Type B pancreatic cell (in vitro differentiated cells): ENCODE measurements at regions not wholly inside any gene's neighbourhood (a gene's known extent, or its start where the extent isn't known, plus 50 kb on each side); places are given as distances from the start of the nearest gene placed in this dataset.
"Not testable (repeated sequence)": the region's sequence is repeated elsewhere in the genome, so short reads cannot be mapped to it uniquely, and the experiment has no call there.

ENCODE experiments used
- DNase-seq: peaks from one replicate; pipeline ENCODE4 v3.0.0; 2021; ENCODE audit warnings: mixed read lengths; ENCODE audit not compliant: unreplicated experiment; ENCODE audit errors: extremely low spot score
- H3K27ac Mint-ChIP-seq: 2 replicates; pipeline ENCODE4 v1.8.0; 2021; ENCODE audit warnings: mild to moderate bottlenecking, mixed read lengths
- H3K27me3 Mint-ChIP-seq: 2 replicates; pipeline ENCODE4 v1.8.0; 2021; ENCODE audit warnings: mixed read lengths
- H3K36me3 Mint-ChIP-seq: 2 replicates; pipeline ENCODE4 v1.8.0; 2021; ENCODE audit warnings: mixed read lengths
- H3K4me1 Mint-ChIP-seq: one replicate; pipeline ENCODE4 v1.8.0; 2021; ENCODE audit warnings: mixed read lengths; ENCODE audit not compliant: unreplicated experiment
- H3K4me3 Mint-ChIP-seq: 2 replicates; pipeline ENCODE4 v1.8.0; 2021; ENCODE audit warnings: mild to moderate bottlenecking, mixed read lengths
- H3K9me3 Mint-ChIP-seq: 2 replicates; pipeline ENCODE4 v1.8.0; 2021; ENCODE audit warnings: mixed read lengths
- TF ChIP-seq, protein P1 (sequence below): fragments of 200-600 bp; sonication (generic); conservative IDR thresholded peaks from 2 replicates; pipeline ENCODE4 v1.5.0; 2021; ENCODE audit warnings: antibody characterized with exemption, mild to moderate bottlenecking

DNA sequence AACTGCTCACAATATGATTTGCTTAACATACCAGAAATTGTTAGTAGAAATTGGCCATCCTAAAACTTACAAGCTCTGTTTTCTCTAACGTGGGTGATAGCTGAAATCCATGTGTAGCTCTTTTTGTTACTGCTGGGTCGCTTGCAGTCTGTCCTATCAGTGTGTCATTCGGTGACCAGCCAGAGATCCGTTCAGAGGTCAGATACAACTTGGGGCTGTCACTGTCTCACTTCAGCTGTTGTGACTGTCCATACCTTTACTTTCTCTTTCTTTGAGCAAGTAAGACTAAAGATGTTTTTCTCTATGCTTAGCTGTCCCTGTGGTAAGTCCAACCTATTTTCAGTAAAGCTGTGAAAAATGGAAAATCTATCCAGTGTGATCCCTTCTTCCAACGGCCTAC is 282.9 kb upstream of the KCNH7 start:
- TF ChIP-seq, protein P1, sequence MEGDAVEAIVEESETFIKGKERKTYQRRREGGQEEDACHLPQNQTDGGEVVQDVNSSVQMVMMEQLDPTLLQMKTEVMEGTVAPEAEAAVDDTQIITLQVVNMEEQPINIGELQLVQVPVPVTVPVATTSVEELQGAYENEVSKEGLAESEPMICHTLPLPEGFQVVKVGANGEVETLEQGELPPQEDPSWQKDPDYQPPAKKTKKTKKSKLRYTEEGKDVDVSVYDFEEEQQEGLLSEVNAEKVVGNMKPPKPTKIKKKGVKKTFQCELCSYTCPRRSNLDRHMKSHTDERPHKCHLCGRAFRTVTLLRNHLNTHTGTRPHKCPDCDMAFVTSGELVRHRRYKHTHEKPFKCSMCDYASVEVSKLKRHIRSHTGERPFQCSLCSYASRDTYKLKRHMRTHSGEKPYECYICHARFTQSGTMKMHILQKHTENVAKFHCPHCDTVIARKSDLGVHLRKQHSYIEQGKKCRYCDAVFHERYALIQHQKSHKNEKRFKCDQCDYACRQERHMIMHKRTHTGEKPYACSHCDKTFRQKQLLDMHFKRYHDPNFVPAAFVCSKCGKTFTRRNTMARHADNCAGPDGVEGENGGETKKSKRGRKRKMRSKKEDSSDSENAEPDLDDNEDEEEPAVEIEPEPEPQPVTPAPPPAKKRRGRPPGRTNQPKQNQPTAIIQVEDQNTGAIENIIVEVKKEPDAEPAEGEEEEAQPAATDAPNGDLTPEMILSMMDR = no peak
- no peaks in the 10 kb centered on the region for H3K9me3 Mint-ChIP-seq
- no peaks in the 10 kb centered on the region for H3K27me3 Mint-ChIP-seq
- no peak overlapping the region for H3K27ac Mint-ChIP-seq
- no peak for DNase-seq
- H3K36me3 Mint-ChIP-seq = no peaks in the 10 kb centered on the region
- H3K4me3 Mint-ChIP-seq = no peak overlapping the region
- no peaks in the 10 kb centered on the region for H3K4me1 Mint-ChIP-seq

DNA sequence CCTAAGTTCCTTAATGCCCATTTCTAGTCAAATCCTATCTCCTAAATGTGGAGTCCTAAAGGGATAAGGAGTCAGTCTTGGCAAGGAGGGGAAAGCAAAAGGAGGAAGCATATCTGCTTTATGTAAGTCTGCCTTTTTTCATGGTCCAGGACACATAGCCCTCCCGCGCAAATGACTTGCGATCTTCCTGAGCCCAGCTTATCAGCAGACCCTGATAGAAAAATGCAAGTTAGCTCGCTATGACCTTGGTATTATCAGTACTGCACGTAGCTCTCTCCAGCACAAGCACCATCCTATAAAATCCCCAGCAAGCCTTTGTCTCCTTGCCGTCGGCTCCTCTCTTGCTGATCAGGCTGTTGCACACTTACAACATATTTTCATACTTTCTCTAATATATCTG is 281.4 kb upstream of the KCNH7 start:
- no peak for DNase-seq
- H3K4me1 Mint-ChIP-seq = no peaks in the 10 kb centered on the region
- no peaks in the 10 kb centered on the region for H3K9me3 Mint-ChIP-seq
- TF ChIP-seq, protein P1 = no peak
- H3K27ac Mint-ChIP-seq = no peak overlapping the region
- H3K27me3 Mint-ChIP-seq = no peaks in the 10 kb centered on the region
- H3K36me3 Mint-ChIP-seq = no peaks in the 10 kb centered on the region
- no peak overlapping the region for H3K4me3 Mint-ChIP-seq

DNA sequence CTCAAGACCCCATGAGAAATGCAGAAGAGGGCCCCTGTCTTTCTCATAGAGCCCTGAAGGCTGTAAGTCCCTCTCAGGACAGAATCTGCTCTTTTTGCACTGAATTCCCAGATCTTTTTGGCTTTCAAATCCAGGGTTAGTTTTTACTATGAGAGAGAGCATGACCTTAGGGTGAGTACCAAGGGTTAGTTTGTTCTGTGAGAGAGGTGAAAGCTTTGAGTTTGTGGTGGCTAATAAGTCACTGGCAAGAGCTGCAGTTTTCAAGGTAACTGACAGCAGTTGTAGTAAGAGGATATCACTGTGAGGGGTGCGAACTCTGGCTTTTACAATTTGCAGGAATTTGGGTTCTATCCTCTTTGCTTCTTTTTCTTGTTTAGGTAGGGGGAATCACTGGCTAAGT is 248.4 kb upstream of the KCNH7 start:
- peaks cover 5% of the 10 kb centered on the region for H3K9me3 Mint-ChIP-seq
- H3K36me3 Mint-ChIP-seq = no peaks in the 10 kb centered on the region
- no peaks in the 10 kb centered on the region for H3K27me3 Mint-ChIP-seq
- no peak for DNase-seq
- TF ChIP-seq, protein P1 = no peak
- no peaks in the 10 kb centered on the region for H3K4me1 Mint-ChIP-seq
- H3K27ac Mint-ChIP-seq = peak overlapping the region; percentile 26
- no peak overlapping the region for H3K4me3 Mint-ChIP-seq

DNA sequence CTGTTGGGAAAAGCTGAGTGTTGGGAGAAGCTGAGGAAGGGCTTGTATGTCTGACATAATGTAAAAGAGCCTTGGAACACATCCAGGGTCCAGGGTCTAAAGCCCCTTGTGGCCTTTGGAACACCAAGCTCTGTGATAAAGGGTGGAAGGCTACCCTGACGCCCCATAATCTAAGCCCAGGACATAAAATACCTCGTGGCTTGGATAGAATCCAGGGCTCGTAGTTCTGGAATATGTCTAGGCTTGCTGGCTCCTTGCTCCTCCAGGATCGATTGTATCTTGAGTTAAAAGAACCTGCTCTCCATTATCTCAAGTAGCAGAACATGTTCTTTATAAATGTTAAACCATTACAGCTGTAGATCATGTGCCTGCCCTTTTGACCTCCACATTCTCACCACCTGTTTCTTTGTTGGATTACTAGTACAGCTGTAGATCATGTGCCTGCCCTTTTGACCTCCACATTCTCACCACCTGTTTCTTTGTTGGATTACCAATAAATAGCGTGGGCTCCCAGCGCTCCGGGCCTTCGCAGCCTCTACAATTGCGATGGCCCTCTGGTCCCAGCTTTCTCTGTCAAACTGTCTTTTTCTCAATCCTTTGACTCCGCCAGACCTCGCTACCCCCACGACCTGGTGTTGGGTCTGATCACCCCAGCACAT is 246.9 kb upstream of the KCNH7 start:
- not testable (repeated sequence) for DNase-seq, H3K27ac Mint-ChIP-seq

DNA sequence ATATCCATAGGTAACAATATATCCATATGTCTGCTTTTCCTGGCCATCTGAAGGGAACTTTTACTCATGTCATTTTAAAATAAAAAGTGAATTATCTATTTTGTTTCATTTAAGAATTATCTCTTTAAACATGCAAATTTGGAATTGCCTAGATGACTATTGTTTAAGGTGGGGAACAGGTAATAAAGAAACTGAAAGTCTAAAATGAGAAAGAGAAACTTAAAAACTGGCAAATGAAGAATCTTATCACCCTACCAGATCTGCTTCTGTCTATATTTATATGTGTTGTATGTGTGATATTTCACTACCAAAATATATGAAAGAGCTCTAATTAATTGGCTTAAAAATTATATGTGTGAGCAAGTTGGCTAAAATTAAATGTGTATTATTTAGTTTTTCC is 243.2 kb upstream of the KCNH7 start:
- TF ChIP-seq, protein P1 = no peak
- DNase-seq = no peak
- Mint-ChIP-seq H3K4me1 (no peaks in the 10 kb centered on the region), H3K27ac (no peak overlapping the region), H3K36me3 (no peaks in the 10 kb centered on the region), H3K4me3 (no peak overlapping the region), H3K27me3 (no peaks in the 10 kb centered on the region), H3K9me3 (peaks cover 5% of the 10 kb centered on the region)

More for the DNA sequence above, 246.9 kb upstream of the KCNH7 start:
- H3K9me3 Mint-ChIP-seq, H3K27me3 Mint-ChIP-seq, H3K36me3 Mint-ChIP-seq, H3K4me3 Mint-ChIP-seq, H3K4me1 Mint-ChIP-seq: not testable (repeated sequence)

DNA sequence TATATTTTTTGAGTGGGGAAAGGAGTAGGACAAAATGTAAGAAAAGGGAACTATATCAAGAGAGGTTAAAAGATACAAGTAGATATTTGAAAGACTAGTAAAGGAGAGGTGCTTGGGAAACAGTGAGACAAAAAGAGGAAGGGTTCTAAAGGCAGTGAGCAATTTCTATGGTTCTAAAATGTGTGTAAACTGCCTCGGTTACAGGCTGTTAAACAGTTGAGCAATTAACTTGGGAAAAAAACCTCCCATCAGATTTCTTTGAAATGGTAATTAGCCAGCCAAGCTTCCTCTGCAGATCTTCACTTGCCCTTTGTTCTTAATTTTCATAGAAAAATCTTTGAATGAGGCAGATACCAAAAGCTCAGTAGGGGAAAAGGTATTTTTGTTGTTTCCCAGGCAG is 238.7 kb upstream of the KCNH7 start:
- H3K4me3 Mint-ChIP-seq = no peak overlapping the region
- H3K4me1 Mint-ChIP-seq = no peaks in the 10 kb centered on the region
- TF ChIP-seq, protein P1 = no peak
- H3K36me3 Mint-ChIP-seq = no peaks in the 10 kb centered on the region
- DNase-seq = no peak
- H3K27me3 Mint-ChIP-seq = no peaks in the 10 kb centered on the region
- H3K9me3 Mint-ChIP-seq = no peaks in the 10 kb centered on the region
- H3K27ac Mint-ChIP-seq = no peak overlapping the region
